HAP-1 (cell line): ENCODE measurements at regions not wholly inside any gene's neighbourhood (a gene's known extent, or its start where the extent isn't known, plus 50 kb on each side); places are given as distances from the start of the nearest gene placed in this dataset.

Source experiments
- DNase-seq, 2 experiments: peaks; one replicate each; pipeline ENCODE4 v3.0.0-alpha.2; 2016 to 2020; ENCODE audit warnings: low spot score in 2 of 2
- H3K27me3 ChIP-seq: fragments of 250-450 bp; sonication (Bioruptor Pico); 2 replicates; pipeline ENCODE4 v1.5.1; 2020; ENCODE audit warnings: low read depth, mild to moderate bottlenecking, moderate library complexity
- H3K36me3 ChIP-seq: fragments of 250-450 bp; sonication (Bioruptor Pico); replicated peaks from 2 replicates; pipeline ENCODE4 v1.5.1; 2020; ENCODE audit warnings: mild to moderate bottlenecking
- H3K4me1 ChIP-seq: fragments of 250-450 bp; sonication (Bioruptor Pico); 2 replicates; pipeline ENCODE4 v1.5.1; 2020; ENCODE audit warnings: mild to moderate bottlenecking
- H3K4me3 ChIP-seq: fragments of 250-450 bp; sonication (Bioruptor Pico); 2 replicates; pipeline ENCODE4 v1.5.1; 2020; ENCODE audit warnings: mild to moderate bottlenecking, moderate library complexity
- H3K9me3 ChIP-seq: fragments of 250-450 bp; sonication (Bioruptor Pico); 2 replicates; pipeline ENCODE4 v1.5.1; 2020; ENCODE audit warnings: mild to moderate bottlenecking, moderate library complexity
- in situ Hi-C: fragments of 300-500 bp; cut with MboI; formaldehyde crosslinking; loops from 3 replicates; pipeline ENCODE4 v1.14.3; 2020; ENCODE audit warnings: low sequenced_read_pairs, inconsistent platforms, mixed read lengths

DNA sequence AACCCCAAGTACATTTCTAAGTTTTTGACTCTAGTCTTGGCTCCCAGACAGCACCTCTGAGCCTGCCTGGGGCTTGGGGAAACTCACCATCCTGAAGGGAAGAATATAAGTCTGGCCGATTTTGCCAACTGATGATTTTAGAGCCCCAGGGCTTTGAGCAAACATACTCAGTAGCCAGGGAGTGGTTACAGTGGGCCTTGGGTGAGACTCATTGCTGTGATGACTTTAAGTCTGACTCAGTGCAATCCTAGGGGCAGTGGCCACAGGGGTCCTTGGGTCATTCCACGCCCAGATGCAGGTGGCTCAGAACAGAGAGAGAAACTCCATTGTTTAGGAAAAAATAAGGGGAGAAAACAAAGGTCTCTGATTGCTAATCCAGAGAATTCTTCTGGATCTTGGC is 312.0 kb upstream of the EDIL3 start:
- in situ Hi-C loops, result no loop called here
- Histone ChIP-seq H3K27me3 (no peaks in the 10 kb centered on the region), H3K9me3 (no peaks in the 10 kb centered on the region), H3K4me1 (no peaks in the 10 kb centered on the region), H3K4me3 (no peak overlapping the region), H3K36me3 (no peaks in the 10 kb centered on the region)
- DNase-seq, result no peak

DNA sequence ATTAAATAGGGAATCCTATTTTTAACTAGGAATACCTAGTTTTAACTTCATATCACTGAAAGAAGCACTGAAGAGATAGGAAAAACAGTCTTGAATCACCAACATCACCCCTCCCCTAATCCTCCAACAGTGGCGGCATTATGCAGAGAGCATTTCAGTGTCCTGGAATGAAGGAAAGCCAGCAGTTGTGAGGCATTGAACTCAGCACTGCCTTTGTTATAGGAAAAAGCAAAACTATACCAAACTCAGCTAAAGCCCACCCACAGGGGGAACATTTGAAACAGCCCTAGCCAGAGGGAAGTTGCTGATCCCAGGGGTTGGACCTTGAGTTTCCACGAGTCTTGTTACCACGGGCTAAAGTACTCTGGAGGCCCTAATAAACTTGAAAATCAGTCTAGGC is 310.6 kb upstream of the EDIL3 start:
- in situ Hi-C loops, result no loop called here
- Histone ChIP-seq H3K27me3 (no peaks in the 10 kb centered on the region), H3K9me3 (no peaks in the 10 kb centered on the region), H3K4me3 (no peak overlapping the region), H3K36me3 (no peaks in the 10 kb centered on the region), H3K4me1 (no peaks in the 10 kb centered on the region)
- no peak for DNase-seq

DNA sequence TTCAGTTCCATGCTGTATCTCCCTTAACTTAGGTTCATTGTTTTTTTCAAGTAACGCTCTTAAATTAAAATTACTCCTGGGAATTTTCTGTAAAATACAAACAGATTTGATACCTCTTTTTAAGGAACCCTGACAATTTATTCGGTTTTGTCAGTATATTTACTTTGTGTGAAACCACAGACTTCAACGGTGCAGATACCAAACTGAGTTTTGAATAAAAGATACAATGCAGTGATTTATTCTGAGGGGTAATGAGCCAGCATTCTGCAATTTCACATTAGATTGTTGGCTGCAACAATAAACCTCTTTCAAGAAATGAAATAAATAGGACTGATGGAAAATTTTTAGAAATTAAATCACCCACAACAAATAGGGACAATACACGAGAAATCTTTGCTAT is 308.6 kb upstream of the EDIL3 start:
- in situ Hi-C loops, result no loop called here

DNA sequence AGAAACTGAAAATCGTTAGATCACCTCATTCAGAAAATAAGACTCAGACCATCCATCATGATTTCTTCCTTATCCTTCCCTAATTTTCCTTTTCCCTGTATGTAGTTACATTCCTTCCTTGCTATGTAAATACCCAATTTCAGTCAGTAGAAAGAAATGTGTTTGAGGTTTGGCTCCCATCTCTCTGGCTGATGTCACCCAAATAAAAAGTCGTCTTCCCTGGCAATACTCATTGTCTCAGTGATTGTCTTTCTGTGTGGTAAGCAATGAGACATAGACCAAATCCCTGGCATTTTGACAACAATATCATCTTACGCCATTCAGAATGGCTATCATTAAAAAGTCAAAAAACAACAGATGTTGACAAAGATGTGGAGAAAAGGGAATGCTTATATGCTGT is 303.9 kb upstream of the EDIL3 start:
- no peak for DNase-seq
- in situ Hi-C loops, result no loop called here
- Histone ChIP-seq H3K36me3 (no peaks in the 10 kb centered on the region), H3K27me3 (no peaks in the 10 kb centered on the region), H3K4me1 (no peaks in the 10 kb centered on the region), H3K4me3 (no peak overlapping the region), H3K9me3 (no peaks in the 10 kb centered on the region)

More for the DNA sequence above, 308.6 kb upstream of the EDIL3 start:
- DNase-seq, result no peak
- Histone ChIP-seq H3K27me3 (no peaks in the 10 kb centered on the region), H3K4me3 (no peak overlapping the region), H3K9me3 (no peaks in the 10 kb centered on the region), H3K4me1 (no peaks in the 10 kb centered on the region), H3K36me3 (no peaks in the 10 kb centered on the region)

DNA sequence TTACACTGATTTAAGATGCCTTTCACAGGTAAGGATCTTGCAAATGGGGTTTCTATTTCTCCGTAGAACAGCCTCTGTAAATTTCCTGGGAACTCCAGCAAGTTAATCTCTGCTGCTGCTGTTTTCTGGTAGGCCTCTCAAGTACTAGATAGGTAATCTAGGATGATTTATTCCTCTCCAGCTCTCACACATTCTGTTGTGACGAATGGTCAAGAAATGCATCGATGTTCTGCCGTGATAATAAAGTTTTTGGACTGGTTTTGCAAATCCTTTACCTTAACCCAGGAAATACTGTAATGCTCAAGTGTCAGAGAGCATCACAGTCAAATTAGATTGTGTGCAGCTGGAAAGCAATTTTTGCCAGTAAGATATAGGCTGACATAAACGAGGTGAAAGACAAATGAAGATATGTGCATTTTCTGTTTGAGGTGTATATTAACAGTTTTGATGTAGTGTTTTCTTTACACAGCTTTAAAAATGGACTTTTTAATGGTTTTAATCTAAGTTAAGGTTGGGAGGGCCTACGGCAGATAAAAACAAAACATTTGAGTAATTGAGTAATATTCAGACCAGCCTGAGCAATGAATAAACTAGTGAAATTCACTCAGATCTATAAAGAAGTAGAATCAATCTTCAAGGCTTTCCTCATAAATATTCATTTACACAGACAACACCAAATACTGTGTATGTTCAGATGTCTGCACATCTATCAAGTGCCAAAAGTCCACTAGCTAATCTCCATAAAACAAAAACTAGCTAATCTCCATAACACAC is 300.6 kb upstream of the EDIL3 start:
- Histone ChIP-seq H3K4me3 (no peak overlapping the region), H3K4me1 (no peaks in the 10 kb centered on the region), H3K36me3 (no peaks in the 10 kb centered on the region), H3K9me3 (no peaks in the 10 kb centered on the region), H3K27me3 (no peaks in the 10 kb centered on the region)
- in situ Hi-C loops, result no loop called here
- DNase-seq, result no peak

DNA sequence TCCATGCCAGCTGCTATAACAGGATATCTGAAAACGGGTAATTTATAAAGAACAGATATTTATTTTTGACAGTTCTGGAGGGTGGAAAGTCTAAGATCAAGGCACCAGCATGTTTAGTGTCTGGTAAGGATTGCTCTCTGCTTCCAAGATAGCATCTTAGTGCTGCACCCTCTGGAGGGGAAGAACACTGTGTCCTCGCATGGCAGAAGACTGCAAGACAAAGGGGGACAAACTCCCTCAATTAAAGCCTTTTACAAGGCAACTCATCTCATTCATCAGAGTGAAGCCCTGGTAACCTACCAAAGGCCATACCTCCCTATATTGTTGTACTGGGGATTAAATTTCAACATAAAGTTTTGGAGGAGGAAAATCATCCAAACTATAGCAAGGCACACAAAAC is 298.9 kb upstream of the EDIL3 start:
- Histone ChIP-seq H3K4me3 (no peak overlapping the region), H3K4me1 (no peaks in the 10 kb centered on the region), H3K9me3 (no peaks in the 10 kb centered on the region), H3K36me3 (no peaks in the 10 kb centered on the region), H3K27me3 (no peaks in the 10 kb centered on the region)
- in situ Hi-C loops, result no loop called here
- DNase-seq, result no peak

DNA sequence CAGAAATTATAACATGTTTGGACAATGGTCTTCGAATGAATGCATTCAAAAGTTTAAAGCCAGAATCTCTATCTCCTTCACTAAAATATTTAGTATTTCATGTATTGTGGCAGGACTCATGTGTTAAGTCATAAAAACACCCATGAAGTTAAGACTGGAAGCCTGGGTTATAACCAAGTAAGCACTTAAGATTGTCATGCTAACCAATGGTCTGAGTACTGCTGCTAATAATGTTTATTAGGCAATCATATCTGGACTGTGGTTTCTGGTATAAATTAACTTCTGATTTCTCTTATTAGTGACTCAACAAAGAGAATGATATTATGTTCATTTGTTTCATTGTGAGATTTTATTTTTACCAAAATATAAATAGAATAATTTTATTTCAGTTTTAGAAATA is 297.9 kb upstream of the EDIL3 start:
- H3K9me3 ChIP-seq, result no peaks in the 10 kb centered on the region
- in situ Hi-C loops, result no loop called here
- no peak for DNase-seq
- H3K4me3 ChIP-seq, result no peak overlapping the region
- H3K4me1 ChIP-seq, result no peaks in the 10 kb centered on the region
- H3K36me3 ChIP-seq, result no peaks in the 10 kb centered on the region
- H3K27me3 ChIP-seq, result no peaks in the 10 kb centered on the region

DNA sequence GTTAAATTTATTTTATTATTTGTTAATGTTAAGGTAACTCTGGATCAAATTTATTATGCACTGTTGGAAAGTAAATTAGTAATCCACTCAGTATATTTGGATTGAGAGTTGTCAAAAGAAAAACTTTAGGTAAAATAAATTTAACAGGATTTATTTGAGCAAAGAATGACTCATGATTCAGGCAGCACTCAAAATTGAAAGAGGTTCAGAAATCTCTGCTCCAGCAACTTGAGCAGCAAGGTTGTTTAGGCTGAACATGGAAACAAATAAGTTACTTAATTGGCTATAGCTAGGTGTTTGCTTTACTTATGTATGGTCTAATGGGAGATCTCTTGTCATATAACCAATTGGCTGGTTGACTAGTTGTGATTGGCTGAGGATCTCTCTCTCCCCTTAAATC is 296.2 kb upstream of the EDIL3 start:
- Histone ChIP-seq H3K4me3 (no peak overlapping the region), H3K27me3 (no peaks in the 10 kb centered on the region), H3K36me3 (no peaks in the 10 kb centered on the region), H3K9me3 (no peaks in the 10 kb centered on the region), H3K4me1 (no peaks in the 10 kb centered on the region)
- DNase-seq, result no peak
- in situ Hi-C loops, result no loop called here

DNA sequence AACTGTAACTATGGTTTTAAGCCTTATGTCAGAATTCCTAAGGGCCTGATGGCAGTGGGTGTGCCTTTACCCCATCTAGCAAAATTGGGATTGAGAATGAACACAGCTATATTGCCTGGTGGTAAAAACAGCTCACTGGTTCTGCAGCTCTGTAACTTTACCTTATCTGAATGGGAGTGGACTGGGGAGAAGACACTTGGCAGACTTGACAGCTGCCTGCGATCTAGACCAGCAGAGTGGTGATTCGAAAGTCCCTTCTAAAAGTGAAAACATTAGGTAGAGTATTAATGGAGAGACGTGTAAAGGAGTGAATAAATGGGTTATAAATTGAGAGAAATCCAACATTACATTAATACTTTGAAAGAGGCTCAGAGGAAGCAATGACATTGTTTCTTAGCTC is 289.1 kb upstream of the EDIL3 start:
- no peaks in the 10 kb centered on the region for H3K36me3 ChIP-seq
- H3K4me3 ChIP-seq, result no peak overlapping the region
- in situ Hi-C loops, result no loop called here
- no peak for DNase-seq
- no peaks in the 10 kb centered on the region for H3K27me3 ChIP-seq
- no peaks in the 10 kb centered on the region for H3K9me3 ChIP-seq
- H3K4me1 ChIP-seq, result no peaks in the 10 kb centered on the region

DNA sequence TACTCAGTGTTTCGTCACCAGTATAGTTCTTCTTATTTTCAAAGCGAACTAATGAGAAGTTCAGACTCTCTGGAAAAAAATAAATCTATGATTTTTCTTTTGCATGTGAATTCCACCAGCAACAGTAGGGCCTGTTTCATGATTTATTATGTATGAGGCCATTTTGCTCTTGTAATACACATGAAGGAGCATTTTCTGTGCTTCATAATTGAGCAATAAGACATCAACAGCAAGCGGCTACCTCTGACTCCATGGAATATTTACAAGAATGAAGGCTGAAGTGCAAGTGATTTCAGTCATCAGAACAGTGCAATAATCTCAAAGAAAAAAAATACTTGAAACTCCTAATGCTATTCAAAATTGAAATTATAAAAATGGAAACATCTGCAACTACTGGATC is 282.9 kb upstream of the EDIL3 start:
- Histone ChIP-seq H3K27me3 (no peaks in the 10 kb centered on the region), H3K4me1 (no peaks in the 10 kb centered on the region), H3K4me3 (no peak overlapping the region), H3K36me3 (no peaks in the 10 kb centered on the region), H3K9me3 (no peaks in the 10 kb centered on the region)
- in situ Hi-C loops, result no loop called here
- no peak for DNase-seq

DNA sequence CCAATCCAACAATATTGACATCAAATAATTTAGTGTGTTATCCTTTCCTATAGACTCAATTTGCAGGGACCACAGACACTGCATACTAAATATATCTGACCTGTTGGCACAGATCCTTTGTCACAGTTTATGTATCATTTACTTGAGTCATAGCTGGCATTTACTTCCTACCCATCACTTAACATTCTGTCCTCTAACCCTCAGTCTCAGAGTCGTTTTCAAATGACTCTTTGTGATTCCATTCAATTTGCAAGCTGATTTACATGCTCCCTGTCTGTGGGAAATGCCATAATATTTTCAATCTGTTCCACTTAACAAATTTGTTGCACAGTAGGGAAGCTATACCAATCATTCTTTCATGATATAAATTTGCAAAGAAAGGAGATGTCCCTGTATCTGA is 265.7 kb upstream of the EDIL3 start:
- H3K27me3 ChIP-seq, result no peaks in the 10 kb centered on the region
- in situ Hi-C loops, result no loop called here

DNA sequence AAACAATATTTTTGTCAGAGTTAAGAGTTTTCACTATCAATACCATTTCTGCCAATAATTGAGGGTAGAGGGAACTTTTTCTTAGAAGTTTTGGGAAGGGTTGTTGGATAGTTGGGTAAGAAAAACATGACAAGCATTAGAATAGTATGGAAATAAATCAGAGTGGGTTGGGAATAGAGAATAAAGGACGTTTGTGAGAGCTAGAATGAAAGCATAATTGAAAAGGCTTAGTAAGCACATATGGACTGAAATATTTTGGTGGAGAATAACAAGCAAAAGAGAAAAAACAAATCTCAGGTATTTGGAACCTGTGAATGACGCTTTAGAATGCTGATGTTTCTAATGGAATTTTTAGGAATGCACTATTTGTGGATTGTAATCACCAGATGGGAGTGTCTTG is 262.9 kb upstream of the EDIL3 start:
- DNase-seq, result no peak
- Histone ChIP-seq H3K36me3 (no peaks in the 10 kb centered on the region), H3K4me1 (no peaks in the 10 kb centered on the region), H3K4me3 (no peak overlapping the region), H3K9me3 (no peaks in the 10 kb centered on the region), H3K27me3 (no peaks in the 10 kb centered on the region)
- in situ Hi-C loops, result no loop called here

More for the DNA sequence above, 265.7 kb upstream of the EDIL3 start:
- H3K4me1 ChIP-seq, result no peaks in the 10 kb centered on the region
- H3K4me3 ChIP-seq, result no peak overlapping the region
- H3K36me3 ChIP-seq, result no peaks in the 10 kb centered on the region
- no peak for DNase-seq
- no peaks in the 10 kb centered on the region for H3K9me3 ChIP-seq

DNA sequence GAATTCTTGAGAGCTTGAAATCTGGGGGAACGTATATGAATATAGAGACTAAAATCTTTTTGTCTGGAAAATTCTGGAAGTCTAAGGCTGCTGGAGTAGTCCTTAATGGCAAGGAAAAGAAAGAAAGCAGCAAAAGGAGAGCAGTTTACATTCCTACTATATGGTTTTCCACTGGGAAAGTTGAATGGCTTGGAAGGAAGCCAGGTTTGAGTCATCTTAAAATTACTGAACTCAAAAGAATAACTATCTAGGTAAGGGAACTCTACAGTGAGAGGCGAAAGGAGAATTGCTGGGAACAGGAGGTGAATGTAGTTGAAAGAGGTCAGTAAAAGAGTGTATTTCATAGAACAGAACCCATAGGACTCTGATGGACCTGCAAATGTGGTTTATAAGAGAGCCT is 258.1 kb upstream of the EDIL3 start:
- in situ Hi-C loops, result no loop called here
- H3K4me3 ChIP-seq, result no peak overlapping the region
- no peak for DNase-seq
- no peaks in the 10 kb centered on the region for H3K36me3 ChIP-seq
- H3K4me1 ChIP-seq, result no peaks in the 10 kb centered on the region
- no peaks in the 10 kb centered on the region for H3K27me3 ChIP-seq
- no peaks in the 10 kb centered on the region for H3K9me3 ChIP-seq

DNA sequence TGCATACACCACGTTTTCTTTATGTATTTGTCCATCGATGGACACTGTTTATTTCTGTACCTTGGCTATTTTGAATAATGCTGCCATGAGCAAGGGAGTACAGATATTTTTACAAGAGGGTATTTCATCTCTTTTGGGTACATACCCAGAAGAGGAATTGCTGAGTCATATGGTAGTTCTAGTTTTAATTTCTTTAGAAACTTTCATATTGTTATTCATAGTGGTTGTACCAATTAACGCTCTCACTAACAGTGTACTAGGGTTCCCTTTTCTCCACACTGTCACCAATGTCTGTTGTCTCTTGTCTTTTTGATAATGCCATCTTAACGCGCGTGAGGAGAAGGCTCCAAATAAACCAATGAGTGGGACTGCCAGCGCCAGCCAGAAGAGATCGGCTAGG is 257.6 kb upstream of the EDIL3 start:
- no peak for DNase-seq
- Histone ChIP-seq H3K9me3 (no peaks in the 10 kb centered on the region), H3K4me1 (no peaks in the 10 kb centered on the region), H3K27me3 (no peaks in the 10 kb centered on the region), H3K4me3 (no peak overlapping the region), H3K36me3 (no peaks in the 10 kb centered on the region)
- in situ Hi-C loops, result no loop called here
